ENCODE measurements at regions not wholly inside any gene's neighbourhood (a gene's known extent, or its start where the extent isn't known, plus 50 kb on each side); places are given as distances from the start of the nearest gene placed in this dataset.

- TF ChIP-seq CTCF (IDR thresholded peaks at IDR 0.05; ENCODE audit: control extremely low read depth, extremely low read depth, low read depth, missing control alignments) = no peak
- POLR2A ChIA-PET = no interaction called here
- CTCF ChIA-PET = no interaction called here
- no peak for DNase-seq (ENCODE audit: extremely low spot score)
Measured at GRCh38 chr6:168129292-168130167, 50.5 kb upstream of the FRMD1 start.

- DNase-seq (ENCODE audit: extremely low spot score) = no peak
- no peak for TF ChIP-seq CTCF (IDR thresholded peaks at IDR 0.05; ENCODE audit: control extremely low read depth, extremely low read depth, low read depth, missing control alignments)
- ChIA-PET POLR2A (no interaction called here), CTCF (no interaction called here)
Measured at GRCh38 chr6:168128631-168129291, 49.7 kb upstream of the FRMD1 start.

Measured in GM10248 (cell line).